GM23338 (cell line): ENCODE measurements at regions not wholly inside any gene's neighbourhood (a gene's known extent, or its start where the extent isn't known, plus 50 kb on each side); places are given as distances from the start of the nearest gene placed in this dataset.
A peak's percentile ranks its signal among the peaks of the same experiment; 100 is the strongest.

Source experiments
- CREB1 ChIP-seq: fragments of 250-450 bp; sonication (Bioruptor Pico); IDR thresholded peaks from 2 replicates; pipeline ENCODE4 v1.5.0; 2020; ENCODE audit warnings: low read depth, mild to moderate bottlenecking, moderate library complexity
- CTCF ChIP-seq, 2 experiments: fragments of 200-600 bp in 1 of 2; sonication (generic) in 1 of 2; conservative IDR thresholded peaks; 2 replicates each; pipeline versions ENCODE4 v1.5.1 to v1.6.1; 2016 to 2017; ENCODE audit warnings: antibody characterized with exemption in 2 of 2, low read depth in 2 of 2, mild to moderate bottlenecking in 2 of 2, moderate library complexity in 1 of 2
- EZH2 ChIP-seq: fragments of 200-600 bp; sonication (generic); IDR thresholded peaks from one replicate; pipeline ENCODE4 v1.8.0; 2017; ENCODE audit warnings: antibody characterized with exemption, mild to moderate bottlenecking, low read depth; ENCODE audit not compliant: unreplicated experiment
- POLR2AphosphoS5 ChIP-seq: IDR thresholded peaks from 2 replicates; pipeline ENCODE4 v1.6.1; 2016; ENCODE audit warnings: antibody characterized with exemption, low read depth
- REST ChIP-seq: IDR thresholded peaks from one replicate; pipeline ENCODE4 v1.6.1; 2018; ENCODE audit warnings: antibody characterized with exemption; ENCODE audit not compliant: unreplicated experiment
- STAT1 ChIP-seq: IDR thresholded peaks from one replicate; pipeline ENCODE4 v1.6.1; 2016; ENCODE audit warnings: antibody characterized with exemption; ENCODE audit not compliant: unreplicated experiment

- TF ChIP-seq CTCF (conservative IDR thresholded peaks at IDR 0.05; ENCODE audit: low read depth in 2 of 2) (peak; percentile 12 to 49; a peak in 2 of 4 replicates), EZH2 (no peak), POLR2AphosphoS5 (no peak), REST (no peak), CREB1 (no peak), STAT1 (no peak)
These were observed 115.9 kb downstream of the ATPSCKMT start for GRCh38 chr5:10133830-10134229.
